ENCODE measurements at regions not wholly inside any gene's neighbourhood (a gene's known extent, or its start where the extent isn't known, plus 50 kb on each side); places are given as distances from the start of the nearest gene placed in this dataset.

DNA sequence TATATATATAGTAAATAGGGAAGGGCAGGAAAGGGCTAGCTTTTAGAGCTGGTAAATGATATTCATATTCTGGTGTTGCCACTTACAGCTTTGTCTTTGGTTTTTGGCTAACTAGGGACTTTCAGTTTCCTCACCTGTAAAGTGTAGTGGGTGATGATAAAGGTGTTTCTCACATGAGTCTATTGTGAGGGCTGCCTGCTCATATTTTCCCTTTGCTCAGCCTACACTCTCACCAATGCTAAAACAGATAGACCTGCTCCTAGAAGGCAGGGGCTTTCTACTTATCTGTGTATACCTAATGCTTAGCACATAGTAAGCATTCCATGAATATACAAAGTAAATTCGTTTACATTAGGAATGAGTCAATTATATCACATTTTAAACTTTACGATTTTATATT, 137.2 kb upstream of the HS3ST1 start:
- H3K9me1 ChIP-seq (ENCODE audit: control insufficient read depth, insufficient read depth, low read length), result no peaks in the 10 kb centered on the region
- no peak for TF ChIP-seq POLR2G (IDR thresholded peaks at IDR 0.05; ENCODE audit: low read depth, low read length)
- TF ChIP-seq CBFB (CRISPR knock-in tag; IDR thresholded peaks at IDR 0.05), result no peak
- TF ChIP-seq KAT7 (CRISPR knock-in tag; IDR thresholded peaks at IDR 0.05; ENCODE audit: borderline replicate concordance), result no peak
- TF ChIP-seq SIX5 (IDR thresholded peaks at IDR 0.05; ENCODE audit: borderline replicate concordance in 1 of 2, insufficient read depth in 1 of 2, low read depth in 1 of 2, low read length in 2 of 2), result no peak
- TF ChIP-seq BMI1 (IDR thresholded peaks at IDR 0.05; ENCODE audit: low read length), result no peak
- no peak for TF ChIP-seq FOXM1 (IDR thresholded peaks at IDR 0.05; ENCODE audit: low read depth)
- no peak for TF ChIP-seq FOXM1 (CRISPR knock-in tag; IDR thresholded peaks at IDR 0.05; ENCODE audit: low read depth)
- TF ChIP-seq JUNB (CRISPR knock-in tag; conservative IDR thresholded peaks at IDR 0.05), result no peak
- TF ChIP-seq, protein P1, sequence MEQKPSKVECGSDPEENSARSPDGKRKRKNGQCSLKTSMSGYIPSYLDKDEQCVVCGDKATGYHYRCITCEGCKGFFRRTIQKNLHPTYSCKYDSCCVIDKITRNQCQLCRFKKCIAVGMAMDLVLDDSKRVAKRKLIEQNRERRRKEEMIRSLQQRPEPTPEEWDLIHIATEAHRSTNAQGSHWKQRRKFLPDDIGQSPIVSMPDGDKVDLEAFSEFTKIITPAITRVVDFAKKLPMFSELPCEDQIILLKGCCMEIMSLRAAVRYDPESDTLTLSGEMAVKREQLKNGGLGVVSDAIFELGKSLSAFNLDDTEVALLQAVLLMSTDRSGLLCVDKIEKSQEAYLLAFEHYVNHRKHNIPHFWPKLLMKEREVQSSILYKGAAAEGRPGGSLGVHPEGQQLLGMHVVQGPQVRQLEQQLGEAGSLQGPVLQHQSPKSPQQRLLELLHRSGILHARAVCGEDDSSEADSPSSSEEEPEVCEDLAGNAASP (IDR thresholded peaks at IDR 0.05), result no peak
- no peak for TF ChIP-seq SOX6 (IDR thresholded peaks at IDR 0.05)
- TF ChIP-seq, protein P2, sequence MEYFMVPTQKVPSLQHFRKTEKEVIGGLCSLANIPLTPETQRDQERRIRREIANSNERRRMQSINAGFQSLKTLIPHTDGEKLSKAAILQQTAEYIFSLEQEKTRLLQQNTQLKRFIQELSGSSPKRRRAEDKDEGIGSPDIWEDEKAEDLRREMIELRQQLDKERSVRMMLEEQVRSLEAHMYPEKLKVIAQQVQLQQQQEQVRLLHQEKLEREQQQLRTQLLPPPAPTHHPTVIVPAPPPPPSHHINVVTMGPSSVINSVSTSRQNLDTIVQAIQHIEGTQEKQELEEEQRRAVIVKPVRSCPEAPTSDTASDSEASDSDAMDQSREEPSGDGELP (CRISPR knock-in tag; IDR thresholded peaks at IDR 0.05; ENCODE audit: borderline replicate concordance), result no peak
- TF ChIP-seq DIDO1 (tag; IDR thresholded peaks at IDR 0.05; ENCODE audit: low read depth), result no peak
- no peak for TF ChIP-seq MYC (IDR thresholded peaks at IDR 0.05; ENCODE audit: low read depth, low read length)
- TF ChIP-seq MYC (CRISPR knock-in tag; IDR thresholded peaks at IDR 0.05; ENCODE audit: borderline replicate concordance, low read depth), result no peak
- TF ChIP-seq BRD9 (IDR thresholded peaks at IDR 0.05; ENCODE audit: low read depth, partially characterized antibody), result no peak
- no peak for TF ChIP-seq NR2C1 (IDR thresholded peaks at IDR 0.05)
- TF ChIP-seq NR2C1 (tag; IDR thresholded peaks at IDR 0.05), result no peak
- no peak for TF ChIP-seq RFX7 (CRISPR knock-in tag; IDR thresholded peaks at IDR 0.05)
- TF ChIP-seq ZNF140 (CRISPR knock-in tag; IDR thresholded peaks at IDR 0.05), result no peak
- no peak for TF ChIP-seq CBFA2T2 (conservative IDR thresholded peaks at IDR 0.05)
- no peak for TF ChIP-seq PHB2 (IDR thresholded peaks at IDR 0.05; ENCODE audit: low read depth)
- FAIRE-seq (no peak), ATAC-seq (no peak), DNase-seq (ENCODE audit: extremely low read depth in 1 of 4, low spot score in 3 of 4) (no peak)
- WGBS (ENCODE audit: insufficient coverage, low coverage, missing lambda C conversion rate), result 0% methylated on average over 2 of the region's 2 CpGs
- H3K27me3 ChIP-seq (ENCODE audit: control insufficient read depth in 2 of 2, insufficient read depth in 2 of 2, low read length in 2 of 2), result no peaks in the 10 kb centered on the region
- no peak overlapping the region for H3K4me3 ChIP-seq
- no peak overlapping the region for H3K9ac ChIP-seq (ENCODE audit: insufficient read depth in 1 of 2, low read depth in 2 of 2, low read length in 2 of 2)
- H3K4me1 ChIP-seq (replicated peaks in 1 of 2; ENCODE audit: control insufficient read depth in 2 of 2, insufficient read depth in 2 of 2, low read length in 2 of 2), result no peaks in the 10 kb centered on the region
- no peaks in the 10 kb centered on the region for H3K36me3 ChIP-seq (ENCODE audit: control insufficient read depth, insufficient read depth, low read length)
- H2AFZ ChIP-seq (ENCODE audit: low read depth, low read length), result no peak overlapping the region
- no TSS peak for BruUV-seq (replicated peaks)
- CTCF ChIA-PET (ENCODE audit: low intra/inter-chr PET ratio), result no interaction called here
- H3K9me3 ChIP-seq (replicated peaks; ENCODE audit: control insufficient read depth, insufficient read depth, low read depth, low read length), result no peaks in the 10 kb centered on the region
- POLR2A ChIA-PET, result no interaction called here
- no peaks in the 10 kb centered on the region for H3K79me2 ChIP-seq (ENCODE audit: control insufficient read depth, insufficient read depth, low read length)
- H3K27ac ChIP-seq (ENCODE audit: extremely low read depth, low read depth, low read length), result no peak overlapping the region
- H4K20me1 ChIP-seq (replicated peaks; ENCODE audit: control insufficient read depth, insufficient read depth, low read length), result no peaks in the 10 kb centered on the region
- H3K4me2 ChIP-seq (ENCODE audit: insufficient read depth, low read length), result no peak overlapping the region
- intact Hi-C loops (cut with micrococcal nuclease), result no loop called here
- in situ Hi-C loops (cut with MboI), result no loop called here

All from K562 (cell line).